GM12878 (cell line): ENCODE measurements at regions not wholly inside any gene's neighbourhood (a gene's known extent, or its start where the extent isn't known, plus 50 kb on each side); places are given as distances from the start of the nearest gene placed in this dataset.

Experiments used
- ATAC-seq: fragments of 200-7000 bp; cut with Tn5 transposase; 3 replicates; pipeline ENCODE4 v1.9.1; 2020; ENCODE audit warnings: mild to moderate bottlenecking, moderate library complexity
- BruUV-seq: library from RNA; stranded (reverse); fragments of 400-500 nt; replicated peaks from 2 replicates; lab custom pipeline; 2021; lab: Mats Ljungman, UMichigan
- CTCF ChIA-PET: fragments of 300-600 bp; sonication (Branson Sonifier 250); formaldehyde crosslinking; extraction: SDS; loops from one replicate; lab custom pipeline; 2021; ENCODE audit warnings: inconsistent platforms; lab: Yijun Ruan, JAX
- POLR2A ChIA-PET: fragments of 350-600 bp; formaldehyde crosslinking; extraction: SDS; loops from one replicate; lab custom pipeline; 2021; ENCODE audit warnings: inconsistent platforms; lab: Charles Lee
- RAD21 ChIA-PET: fragments of 300-600 bp; sonication (Branson Sonifier 250); formaldehyde crosslinking; loops from one replicate; lab custom pipeline; 2023; ENCODE audit warnings: antibody characterized with exemption; ENCODE audit not compliant: unreplicated experiment; lab: Charles Lee
- SMC1A ChIA-PET: fragments of 300-600 bp; sonication (Branson Sonifier 250); formaldehyde crosslinking; loops from one replicate; lab custom pipeline; 2023; ENCODE audit not compliant: unreplicated experiment, uncharacterized antibody; lab: Charles Lee
- DNase-seq: peaks from one replicate; pipeline ENCODE4 v3.0.0-alpha.2; 2011; ENCODE audit warnings: low read depth, low spot score
- FAIRE-seq: peaks from 3 replicates; lab custom pipeline; 2011; peaks lifted over from hg19 to GRCh38; lab: Jason Lieb, UNC
- H2AFZ ChIP-seq: 2 replicates; pipeline ENCODE4 v1.6.0; 2011; ENCODE audit warnings: low read depth, low read length, control low read depth; ENCODE audit not compliant: control insufficient read depth
- H3K27ac ChIP-seq: 2 replicates; pipeline ENCODE4 v1.5.1; 2011; ENCODE audit warnings: control low read depth; ENCODE audit not compliant: control insufficient read depth, insufficient read depth
- H3K27me3 ChIP-seq, 2 experiments: replicated peaks in 1 of 2; 2 replicates each; pipeline versions ENCODE4 v1.6.0 to v1.6.1; 2011; ENCODE audit warnings: low read length in 1 of 2; ENCODE audit not compliant: control insufficient read depth in 2 of 2, insufficient read depth in 2 of 2
- H3K36me3 ChIP-seq, 2 experiments: 2 replicates each; pipeline ENCODE4 v1.5.1; 2011; ENCODE audit warnings: low read length in 1 of 2; ENCODE audit not compliant: control insufficient read depth in 2 of 2, insufficient read depth in 2 of 2
- H3K4me1 ChIP-seq: 2 replicates; pipeline ENCODE4 v1.6.1; 2011; ENCODE audit warnings: mild to moderate bottlenecking, low read length, moderate library complexity, mixed read lengths; ENCODE audit not compliant: control insufficient read depth, insufficient read depth
- H3K4me2 ChIP-seq: 2 replicates; pipeline ENCODE4 v1.6.0; 2011; ENCODE audit warnings: control low read depth; ENCODE audit not compliant: control insufficient read depth, insufficient read depth
- H3K4me3 ChIP-seq: fragments of 200-600 bp; sonication (generic); 2 replicates; pipeline ENCODE4 v1.5.1; 2016
- H3K79me2 ChIP-seq: 2 replicates; pipeline ENCODE4 v1.6.0; 2011; ENCODE audit warnings: low read length; ENCODE audit not compliant: control insufficient read depth, insufficient read depth
- H3K9ac ChIP-seq: 2 replicates; pipeline ENCODE4 v1.8.0; 2011; ENCODE audit warnings: low read length, control low read depth, mixed read lengths; ENCODE audit not compliant: control insufficient read depth, insufficient read depth
- H3K9me3 ChIP-seq: replicated peaks from 3 replicates; pipeline ENCODE4 v1.5.1; 2011; ENCODE audit warnings: mild to moderate bottlenecking, low read length; ENCODE audit not compliant: control insufficient read depth, insufficient read depth
- H4K20me1 ChIP-seq: 2 replicates; pipeline ENCODE4 v1.6.0; 2011; ENCODE audit not compliant: control insufficient read depth, insufficient read depth
- BACH1 ChIP-seq: fragments of 450-650 bp; IDR thresholded peaks from 2 replicates; pipeline ENCODE4 v1.6.1; 2017; ENCODE audit warnings: mild to moderate bottlenecking, borderline replicate concordance
- BMI1 ChIP-seq: fragments of 450-650 bp; IDR thresholded peaks from 2 replicates; pipeline ENCODE4 v1.6.1; 2016; ENCODE audit warnings: mild to moderate bottlenecking, moderate library complexity, borderline replicate concordance
- CTCF ChIP-seq, 3 experiments: IDR thresholded peaks in 2 of 3; conservative IDR thresholded peaks in 1 of 3; 2 replicates each; pipeline ENCODE4 v1.5.1; 2011; ENCODE audit warnings: low read depth in 3 of 3, low read length in 3 of 3, mild to moderate bottlenecking in 3 of 3, control low read depth in 2 of 3, moderate library complexity in 2 of 3, inconsistent platforms in 1 of 3, mixed read lengths in 1 of 3; ENCODE audit not compliant: control insufficient read depth in 2 of 3, insufficient read depth in 1 of 3; ENCODE audit errors: extremely low read depth in 1 of 3
- HDGF ChIP-seq: fragments of 450-650 bp; IDR thresholded peaks from 2 replicates; pipeline ENCODE4 v1.6.1; 2016; ENCODE audit warnings: antibody characterized with exemption
- SUPT20H ChIP-seq: IDR thresholded peaks from 2 replicates; pipeline ENCODE4 v1.6.1; 2011; ENCODE audit warnings: low read depth, mild to moderate bottlenecking, low read length, moderate library complexity, borderline replicate concordance; ENCODE audit not compliant: control insufficient read depth
- ZNF217 ChIP-seq: fragments of 450-650 bp; IDR thresholded peaks from 2 replicates; pipeline ENCODE4 v1.6.1; 2017; ENCODE audit warnings: antibody characterized with exemption, mild to moderate bottlenecking
- WGBS: methylation state at CpG from one replicate; pipeline ENCODE4 v1.1.6; 2016; ENCODE audit warnings: low lambda C conversion rate; ENCODE audit not compliant: insufficient replicate concordance, insufficient coverage; ENCODE audit errors: missing lambda C conversion rate; 5-methylcytosine and 5-hydroxymethylcytosine counted together
- in situ Hi-C: fragments of 300-500 bp; cut with MboI; formaldehyde crosslinking; loops from 9 replicates; pipeline ENCODE4 v1.14.3; 2018; ENCODE audit warnings: mixed read lengths
- intact Hi-C: fragments of 100-400 bp; cut with micrococcal nuclease; formaldehyde crosslinking; loops from one replicate; pipeline ENCODE4 v1.14.2; 2022; ENCODE audit not compliant: unreplicated experiment
- TF ChIP-seq, protein P1 (sequence below): IDR thresholded peaks from 2 replicates; pipeline ENCODE4 v1.6.1; 2012; ENCODE audit warnings: low read depth, low read length, improper control_type of control experiment
- TF ChIP-seq, protein P2 (sequence below): fragments of 150-350 bp; IDR thresholded peaks from 2 replicates; pipeline ENCODE4 v1.6.1; 2016; ENCODE audit warnings: low read depth, low read length
- TF ChIP-seq, protein P3 (sequence below): IDR thresholded peaks from 2 replicates; pipeline ENCODE4 v1.6.1; 2012; ENCODE audit warnings: low read depth, low read length, improper control_type of control experiment

- no peak for TF ChIP-seq SUPT20H
- no peak for TF ChIP-seq BACH1
Observed at GRCh38 chr17:34845296-34845695, 116.0 kb downstream of the CCT6B start (continued).

- ChIA-PET RAD21 (no interaction called here), SMC1A (no interaction called here), CTCF (no interaction called here), POLR2A (no interaction called here)
- ATAC-seq (no peak), FAIRE-seq (no peak), DNase-seq (no peak)
- H3K9ac ChIP-seq, result no peak overlapping the region
- no peak for TF ChIP-seq BMI1
- TF ChIP-seq HDGF, result no peak
- TF ChIP-seq, protein P1, sequence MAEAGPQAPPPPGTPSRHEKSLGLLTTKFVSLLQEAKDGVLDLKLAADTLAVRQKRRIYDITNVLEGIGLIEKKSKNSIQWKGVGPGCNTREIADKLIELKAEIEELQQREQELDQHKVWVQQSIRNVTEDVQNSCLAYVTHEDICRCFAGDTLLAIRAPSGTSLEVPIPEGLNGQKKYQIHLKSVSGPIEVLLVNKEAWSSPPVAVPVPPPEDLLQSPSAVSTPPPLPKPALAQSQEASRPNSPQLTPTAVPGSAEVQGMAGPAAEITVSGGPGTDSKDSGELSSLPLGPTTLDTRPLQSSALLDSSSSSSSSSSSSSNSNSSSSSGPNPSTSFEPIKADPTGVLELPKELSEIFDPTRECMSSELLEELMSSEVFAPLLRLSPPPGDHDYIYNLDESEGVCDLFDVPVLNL, result no peak
- H3K36me3 ChIP-seq, result no peaks in the 10 kb centered on the region
- H3K27ac ChIP-seq, result no peak overlapping the region
- H3K4me3 ChIP-seq, result no peak overlapping the region
- intact Hi-C loops, result no loop called here
- no peak overlapping the region for H2AFZ ChIP-seq
- H3K4me2 ChIP-seq, result no peak overlapping the region
- WGBS, result 5% methylated on average over 3 of the region's 3 CpGs
- BruUV-seq, result no TSS peak
- no peaks in the 10 kb centered on the region for H3K79me2 ChIP-seq
- H3K27me3 ChIP-seq, result peaks cover 0 to 2% of the 10 kb centered on the region in 2 experiments; a peak in 2 of 4 replicates
- H4K20me1 ChIP-seq, result no peaks in the 10 kb centered on the region
- no peaks in the 10 kb centered on the region; the same call in 2 of the 3 replicates for H3K9me3 ChIP-seq
- H3K4me1 ChIP-seq, result no peaks in the 10 kb centered on the region
- in situ Hi-C loops, result no loop called here
Observed at GRCh38 chr17:34843682-34844081, 117.6 kb downstream of the CCT6B start.

- CTCF ChIA-PET, result no interaction called here
- no peaks in the 10 kb centered on the region for H3K79me2 ChIP-seq
- H3K4me2 ChIP-seq, result no peak overlapping the region
- H3K4me1 ChIP-seq, result no peaks in the 10 kb centered on the region
- H3K9me3 ChIP-seq, result no peaks in the 10 kb centered on the region; the same call in 2 of the 3 replicates
- POLR2A ChIA-PET, result no interaction called here
- BruUV-seq, result no TSS peak
- H2AFZ ChIP-seq, result no peak overlapping the region
- no peak overlapping the region for H3K4me3 ChIP-seq
- no peak overlapping the region for H3K27ac ChIP-seq
- RAD21 ChIA-PET, result no interaction called here
- no peak for DNase-seq
- FAIRE-seq, result no peak
- H3K36me3 ChIP-seq, result no peaks in the 10 kb centered on the region
- peaks cover 0 to 3% of the 10 kb centered on the region in 2 experiments; a peak in 1 of 4 replicates for H3K27me3 ChIP-seq
- no peaks in the 10 kb centered on the region for H4K20me1 ChIP-seq
- in situ Hi-C loops, result no loop called here
- 44% methylated on average over 5 of the region's 5 CpGs for WGBS
- SMC1A ChIA-PET, result interaction anchor here (0.6 kb wide), 1 partner anchor 300 kb away, joined by 3 read pairs; no protein-coding TSS in a partner anchor
- intact Hi-C loops, result no loop called here
- ATAC-seq, result no peak
- H3K9ac ChIP-seq, result no peak overlapping the region
- TF ChIP-seq, protein P2, sequence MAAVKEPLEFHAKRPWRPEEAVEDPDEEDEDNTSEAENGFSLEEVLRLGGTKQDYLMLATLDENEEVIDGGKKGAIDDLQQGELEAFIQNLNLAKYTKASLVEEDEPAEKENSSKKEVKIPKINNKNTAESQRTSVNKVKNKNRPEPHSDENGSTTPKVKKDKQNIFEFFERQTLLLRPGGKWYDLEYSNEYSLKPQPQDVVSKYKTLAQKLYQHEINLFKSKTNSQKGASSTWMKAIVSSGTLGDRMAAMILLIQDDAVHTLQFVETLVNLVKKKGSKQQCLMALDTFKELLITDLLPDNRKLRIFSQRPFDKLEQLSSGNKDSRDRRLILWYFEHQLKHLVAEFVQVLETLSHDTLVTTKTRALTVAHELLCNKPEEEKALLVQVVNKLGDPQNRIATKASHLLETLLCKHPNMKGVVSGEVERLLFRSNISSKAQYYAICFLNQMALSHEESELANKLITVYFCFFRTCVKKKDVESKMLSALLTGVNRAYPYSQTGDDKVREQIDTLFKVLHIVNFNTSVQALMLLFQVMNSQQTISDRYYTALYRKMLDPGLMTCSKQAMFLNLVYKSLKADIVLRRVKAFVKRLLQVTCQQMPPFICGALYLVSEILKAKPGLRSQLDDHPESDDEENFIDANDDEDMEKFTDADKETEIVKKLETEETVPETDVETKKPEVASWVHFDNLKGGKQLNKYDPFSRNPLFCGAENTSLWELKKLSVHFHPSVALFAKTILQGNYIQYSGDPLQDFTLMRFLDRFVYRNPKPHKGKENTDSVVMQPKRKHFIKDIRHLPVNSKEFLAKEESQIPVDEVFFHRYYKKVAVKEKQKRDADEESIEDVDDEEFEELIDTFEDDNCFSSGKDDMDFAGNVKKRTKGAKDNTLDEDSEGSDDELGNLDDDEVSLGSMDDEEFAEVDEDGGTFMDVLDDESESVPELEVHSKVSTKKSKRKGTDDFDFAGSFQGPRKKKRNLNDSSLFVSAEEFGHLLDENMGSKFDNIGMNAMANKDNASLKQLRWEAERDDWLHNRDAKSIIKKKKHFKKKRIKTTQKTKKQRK, result no peak
- TF ChIP-seq CTCF (IDR thresholded peaks at IDR 0.05 in 2 of 3, conservative IDR thresholded peaks at IDR 0.05 in 1 of 3; ENCODE audit: control insufficient read depth in 2 of 3, extremely low read depth in 1 of 3, insufficient read depth in 1 of 3, low read depth in 3 of 3, low read length in 3 of 3), result no peak
- no peak for TF ChIP-seq ZNF217
- TF ChIP-seq, protein P3, sequence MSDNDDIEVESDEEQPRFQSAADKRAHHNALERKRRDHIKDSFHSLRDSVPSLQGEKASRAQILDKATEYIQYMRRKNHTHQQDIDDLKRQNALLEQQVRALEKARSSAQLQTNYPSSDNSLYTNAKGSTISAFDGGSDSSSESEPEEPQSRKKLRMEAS, result no peak
Observed at GRCh38 chr17:34842235-34842634, 119.0 kb downstream of the CCT6B start.
